ENCODE measurements at regions not wholly inside any gene's neighbourhood (a gene's known extent, or its start where the extent isn't known, plus 50 kb on each side); places are given as distances from the start of the nearest gene placed in this dataset.

DNA sequence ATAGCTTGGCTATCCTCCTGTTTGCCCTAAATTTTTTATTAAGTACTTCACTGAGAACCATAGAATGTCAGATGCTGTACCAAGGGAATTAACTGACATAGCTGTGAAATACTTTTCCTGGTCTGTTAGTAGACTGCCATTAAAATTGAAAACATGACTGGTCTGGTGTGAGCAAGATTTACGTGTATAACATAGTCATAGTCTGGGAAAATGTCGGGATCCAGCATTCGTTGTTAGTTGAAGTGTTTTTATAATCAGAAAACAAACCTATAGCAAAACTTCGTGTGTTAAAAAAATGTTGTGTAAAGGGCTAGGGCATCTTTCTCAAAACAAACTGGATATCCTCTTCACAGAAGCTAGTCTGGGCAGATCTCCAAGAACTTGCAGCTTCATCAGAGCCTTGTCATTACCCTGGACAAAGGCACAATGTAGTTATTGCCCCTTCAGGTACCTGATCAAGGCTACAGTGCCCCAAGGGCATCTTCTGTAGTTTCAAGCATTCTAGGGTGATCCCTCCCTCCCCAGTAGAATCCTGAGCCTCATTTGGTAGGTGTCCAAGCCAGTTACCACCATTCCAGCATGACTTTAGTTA lies 454.2 kb upstream of the SGCD start:
- no peak for TF ChIP-seq RAD21 (IDR thresholded peaks at IDR 0.05; ENCODE audit: low read length)
- no peak for TF ChIP-seq POLR2A (IDR thresholded peaks at IDR 0.05; ENCODE audit: low read depth, low read length)
- TF ChIP-seq, protein P1, sequence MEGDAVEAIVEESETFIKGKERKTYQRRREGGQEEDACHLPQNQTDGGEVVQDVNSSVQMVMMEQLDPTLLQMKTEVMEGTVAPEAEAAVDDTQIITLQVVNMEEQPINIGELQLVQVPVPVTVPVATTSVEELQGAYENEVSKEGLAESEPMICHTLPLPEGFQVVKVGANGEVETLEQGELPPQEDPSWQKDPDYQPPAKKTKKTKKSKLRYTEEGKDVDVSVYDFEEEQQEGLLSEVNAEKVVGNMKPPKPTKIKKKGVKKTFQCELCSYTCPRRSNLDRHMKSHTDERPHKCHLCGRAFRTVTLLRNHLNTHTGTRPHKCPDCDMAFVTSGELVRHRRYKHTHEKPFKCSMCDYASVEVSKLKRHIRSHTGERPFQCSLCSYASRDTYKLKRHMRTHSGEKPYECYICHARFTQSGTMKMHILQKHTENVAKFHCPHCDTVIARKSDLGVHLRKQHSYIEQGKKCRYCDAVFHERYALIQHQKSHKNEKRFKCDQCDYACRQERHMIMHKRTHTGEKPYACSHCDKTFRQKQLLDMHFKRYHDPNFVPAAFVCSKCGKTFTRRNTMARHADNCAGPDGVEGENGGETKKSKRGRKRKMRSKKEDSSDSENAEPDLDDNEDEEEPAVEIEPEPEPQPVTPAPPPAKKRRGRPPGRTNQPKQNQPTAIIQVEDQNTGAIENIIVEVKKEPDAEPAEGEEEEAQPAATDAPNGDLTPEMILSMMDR (conservative IDR thresholded peaks at IDR 0.05; ENCODE audit: low read depth, low read length) = no peak
- no peak for TF ChIP-seq RFX5 (IDR thresholded peaks at IDR 0.05; ENCODE audit: low read depth, low read length)
- TF ChIP-seq NFE2L2 (IDR thresholded peaks at IDR 0.05; ENCODE audit: low read depth, low read length) = no peak
- TF ChIP-seq FOS (IDR thresholded peaks at IDR 0.05; ENCODE audit: low read depth, low read length) = no peak
- TF ChIP-seq, protein P2, sequence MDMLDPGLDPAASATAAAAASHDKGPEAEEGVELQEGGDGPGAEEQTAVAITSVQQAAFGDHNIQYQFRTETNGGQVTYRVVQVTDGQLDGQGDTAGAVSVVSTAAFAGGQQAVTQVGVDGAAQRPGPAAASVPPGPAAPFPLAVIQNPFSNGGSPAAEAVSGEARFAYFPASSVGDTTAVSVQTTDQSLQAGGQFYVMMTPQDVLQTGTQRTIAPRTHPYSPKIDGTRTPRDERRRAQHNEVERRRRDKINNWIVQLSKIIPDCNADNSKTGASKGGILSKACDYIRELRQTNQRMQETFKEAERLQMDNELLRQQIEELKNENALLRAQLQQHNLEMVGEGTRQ (IDR thresholded peaks at IDR 0.05; ENCODE audit: low read depth, low read length) = no peak
- no peak for TF ChIP-seq MXI1 (IDR thresholded peaks at IDR 0.05; ENCODE audit: borderline replicate concordance, low read depth, low read length)
- no peak for TF ChIP-seq SMC3 (IDR thresholded peaks at IDR 0.05; ENCODE audit: low read depth, low read length)
- no peak for TF ChIP-seq CEBPB (IDR thresholded peaks at IDR 0.05; ENCODE audit: low read depth, low read length)
- TF ChIP-seq CHD1 (IDR thresholded peaks at IDR 0.05; ENCODE audit: low read depth, low read length) = no peak
- TF ChIP-seq BHLHE40 (IDR thresholded peaks at IDR 0.05; ENCODE audit: low read depth, low read length) = no peak
